HEK293 (cell line): ENCODE measurements at regions not wholly inside any gene's neighbourhood (a gene's known extent, or its start where the extent isn't known, plus 50 kb on each side); places are given as distances from the start of the nearest gene placed in this dataset.

Experiments
- CTCF ChIA-PET: fragments of 350-600 bp; formaldehyde crosslinking; extraction: SDS; loops from one replicate; lab custom pipeline; 2021; ENCODE audit warnings: antibody characterized with exemption; lab: Yijun Ruan, JAX
- POLR2A ChIA-PET: fragments of 300-600 bp; formaldehyde crosslinking; extraction: SDS; loops from one replicate; lab custom pipeline; 2020; ENCODE audit warnings: antibody characterized with exemption, inconsistent platforms; lab: Yijun Ruan, JAX
- H3K27ac ChIP-seq: fragments of 200-500 bp; sonication (Bioruptor generic); 2 replicates; pipeline ENCODE4 v1.5.1; 2014; ENCODE audit warnings: low read depth, low read length, control low read depth, inconsistent platforms; ENCODE audit errors: extremely low read depth
- H3K36me3 ChIP-seq, 2 experiments: fragments of 200-500 bp in 1 of 2; sonication (Bioruptor generic) in 1 of 2; 1 replicate in 1 of 2; 2 replicates in 1 of 2; pipeline ENCODE4 v1.5.1; 2014 to 2017; ENCODE audit warnings: inconsistent platforms in 2 of 2, low read length in 2 of 2; ENCODE audit not compliant: control insufficient read depth in 2 of 2, insufficient read depth in 1 of 2
- H3K4me1 ChIP-seq: fragments of 200-500 bp; sonication (Bioruptor generic); 2 replicates; pipeline ENCODE4 v1.5.1; 2014; ENCODE audit warnings: mild to moderate bottlenecking, low read length, inconsistent platforms; ENCODE audit not compliant: control insufficient read depth, insufficient read depth
- H3K4me3 ChIP-seq: 2 replicates; pipeline ENCODE4 v1.5.1; 2011; ENCODE audit warnings: low read depth, mild to moderate bottlenecking, control low read depth, low read length, moderate library complexity
- H3K9me3 ChIP-seq: fragments of 200-500 bp; sonication (Bioruptor generic); 2 replicates; pipeline ENCODE4 v1.5.1; 2014; ENCODE audit warnings: low read depth, low read length, inconsistent platforms; ENCODE audit not compliant: control insufficient read depth, insufficient read depth
- HOXC10 ChIP-seq: sonication (generic); formaldehyde crosslinking; IDR thresholded peaks from 2 replicates; pipeline ENCODE4 v1.8.1; 2023; ENCODE audit warnings: mild to moderate bottlenecking, missing genetic modification reagents
- KLF10 ChIP-seq: fragments of 450-650 bp; IDR thresholded peaks from 2 replicates; pipeline ENCODE4 v1.5.1; 2018; ENCODE audit warnings: missing biosample characterization, mild to moderate bottlenecking, missing genetic modification characterization
- OVOL3 ChIP-seq: fragments of 450-650 bp; formaldehyde crosslinking; IDR thresholded peaks from 2 replicates; pipeline ENCODE4 v1.5.1; 2016; ENCODE audit warnings: missing biosample characterization, missing genetic modification characterization
- SALL2 ChIP-seq: fragments of 450-650 bp; formaldehyde crosslinking; IDR thresholded peaks from 2 replicates; pipeline ENCODE4 v1.5.0; 2017; ENCODE audit warnings: missing biosample characterization, mild to moderate bottlenecking, missing genetic modification characterization, borderline replicate concordance
- SCRT2 ChIP-seq: fragments of 450-650 bp; formaldehyde crosslinking; IDR thresholded peaks from 2 replicates; pipeline ENCODE4 v1.5.1; 2016; ENCODE audit warnings: missing biosample characterization, missing genetic modification characterization
- SP7 ChIP-seq: fragments of 450-650 bp; formaldehyde crosslinking; IDR thresholded peaks from 2 replicates; pipeline ENCODE4 v1.5.1; 2016; ENCODE audit warnings: missing biosample characterization, missing genetic modification characterization
- WT1 ChIP-seq: fragments of 450-650 bp; formaldehyde crosslinking; IDR thresholded peaks from 2 replicates; pipeline ENCODE4 v1.5.1; 2016; ENCODE audit warnings: missing biosample characterization, missing genetic modification characterization
- ZBTB7A ChIP-seq: fragments of 450-650 bp; formaldehyde crosslinking; IDR thresholded peaks from 2 replicates; pipeline ENCODE4 v1.5.1; 2016; ENCODE audit warnings: low read depth, missing biosample characterization, missing genetic modification characterization
- ZFHX2 ChIP-seq: fragments of 450-650 bp; formaldehyde crosslinking; conservative IDR thresholded peaks from 2 replicates; pipeline ENCODE4 v1.5.1; 2016; ENCODE audit warnings: missing biosample characterization, missing genetic modification characterization
- ZFP37 ChIP-seq: fragments of 450-650 bp; formaldehyde crosslinking; IDR thresholded peaks from 2 replicates; pipeline ENCODE4 v1.5.1; 2016; ENCODE audit warnings: missing biosample characterization, missing genetic modification characterization
- ZNF133 ChIP-seq: fragments of 450-650 bp; formaldehyde crosslinking; IDR thresholded peaks from 2 replicates; pipeline ENCODE4 v1.5.1; 2016; ENCODE audit warnings: missing biosample characterization, missing genetic modification characterization
- ZNF175 ChIP-seq: fragments of 450-650 bp; formaldehyde crosslinking; IDR thresholded peaks from 2 replicates; pipeline ENCODE4 v1.5.1; 2016; ENCODE audit warnings: missing biosample characterization, missing genetic modification characterization
- ZNF19 ChIP-seq: fragments of 450-650 bp; formaldehyde crosslinking; IDR thresholded peaks from 2 replicates; pipeline ENCODE4; 2016; ENCODE audit warnings: missing biosample characterization, missing genetic modification characterization, low read depth
- ZNF223 ChIP-seq: fragments of 450-650 bp; formaldehyde crosslinking; IDR thresholded peaks from 2 replicates; pipeline ENCODE4 v1.5.1; 2016; ENCODE audit warnings: missing biosample characterization, missing genetic modification characterization
- ZNF24 ChIP-seq: fragments of 450-650 bp; formaldehyde crosslinking; IDR thresholded peaks from 2 replicates; pipeline ENCODE4 v1.5.1; 2016; ENCODE audit warnings: missing biosample characterization, missing genetic modification characterization
- ZNF423 ChIP-seq: fragments of 450-650 bp; formaldehyde crosslinking; IDR thresholded peaks from 2 replicates; pipeline ENCODE4 v1.5.1; 2016; ENCODE audit warnings: missing biosample characterization, missing genetic modification characterization
- ZNF544 ChIP-seq: fragments of 450-650 bp; formaldehyde crosslinking; IDR thresholded peaks from 2 replicates; pipeline ENCODE4 v1.5.0; 2017; ENCODE audit warnings: missing biosample characterization, missing genetic modification characterization
- ZNF623 ChIP-seq: fragments of 450-650 bp; formaldehyde crosslinking; IDR thresholded peaks from 2 replicates; pipeline ENCODE4 v1.5.1; 2016; ENCODE audit warnings: missing biosample characterization, missing genetic modification characterization
- ZNF624 ChIP-seq: fragments of 450-650 bp; formaldehyde crosslinking; IDR thresholded peaks from 2 replicates; pipeline ENCODE4 v1.5.1; 2017; ENCODE audit warnings: missing biosample characterization, missing genetic modification characterization
- ZNF626 ChIP-seq: fragments of 450-650 bp; sonication (Bioruptor Pico); formaldehyde crosslinking; IDR thresholded peaks from 2 replicates; pipeline ENCODE4 v1.5.1; 2018; ENCODE audit warnings: missing biosample characterization, missing genetic modification characterization, inconsistent platforms
- ZNF629 ChIP-seq: fragments of 450-650 bp; formaldehyde crosslinking; IDR thresholded peaks from 2 replicates; pipeline ENCODE4 v1.5.1; 2017; ENCODE audit warnings: missing biosample characterization, missing genetic modification characterization
- ZNF776 ChIP-seq: fragments of 450-650 bp; formaldehyde crosslinking; IDR thresholded peaks from 2 replicates; pipeline ENCODE4 v1.5.0; 2017; ENCODE audit warnings: missing biosample characterization, missing genetic modification characterization, borderline replicate concordance
- ZNF830 ChIP-seq: fragments of 450-650 bp; IDR thresholded peaks from 2 replicates; pipeline ENCODE4 v1.5.0; 2018; ENCODE audit warnings: missing biosample characterization, missing genetic modification characterization, low read depth, mild to moderate bottlenecking, moderate library complexity
- TF ChIP-seq, protein P1 (sequence below): fragments of 450-650 bp; formaldehyde crosslinking; IDR thresholded peaks from 2 replicates; pipeline ENCODE4 v1.5.1; 2016; ENCODE audit warnings: missing biosample characterization, missing genetic modification characterization
- TF ChIP-seq, protein P2 (sequence below): fragments of 450-650 bp; formaldehyde crosslinking; IDR thresholded peaks from 2 replicates; pipeline ENCODE4 v1.5.1; 2017; ENCODE audit warnings: missing biosample characterization, missing genetic modification characterization
- TF ChIP-seq, protein P3 (sequence below): sonication (generic); formaldehyde crosslinking; IDR thresholded peaks from 2 replicates; pipeline ENCODE4 v1.8.1; 2022; ENCODE audit warnings: mild to moderate bottlenecking, moderate library complexity, missing genetic modification reagents
- TF ChIP-seq, protein P4 (sequence below): fragments of 450-650 bp; formaldehyde crosslinking; IDR thresholded peaks from 2 replicates; pipeline ENCODE4 v1.5.1; 2017; ENCODE audit warnings: missing biosample characterization, missing genetic modification characterization
- TF ChIP-seq, protein P5 (sequence below): fragments of 450-650 bp; formaldehyde crosslinking; IDR thresholded peaks from 2 replicates; pipeline ENCODE4 v1.5.1; 2016; ENCODE audit warnings: missing biosample characterization, missing genetic modification characterization
- TF ChIP-seq, protein P6 (sequence below): fragments of 450-650 bp; formaldehyde crosslinking; IDR thresholded peaks from 2 replicates; pipeline ENCODE4 v1.5.1; 2017; ENCODE audit warnings: missing biosample characterization, missing genetic modification characterization

DNA sequence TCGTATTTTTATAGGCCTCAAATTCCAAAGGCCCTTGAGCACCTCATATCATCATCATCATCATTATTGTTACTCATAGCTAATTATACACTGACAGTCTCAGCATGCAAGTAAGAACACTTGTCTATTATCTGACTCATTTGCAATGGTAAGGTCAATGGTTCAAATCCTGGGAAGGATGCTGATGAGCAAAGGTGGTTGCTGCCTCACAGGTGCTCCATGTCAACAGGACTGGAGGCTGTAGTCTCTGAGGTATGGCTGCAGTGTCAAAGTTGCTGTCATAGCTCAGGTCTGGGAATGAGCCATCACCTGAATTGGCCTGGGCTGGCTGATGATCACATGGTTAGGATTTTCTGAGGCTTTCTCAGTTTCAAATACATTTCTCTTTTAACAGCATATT lies 379.3 kb downstream of the BCL11A start:
- CTCF ChIA-PET: no interaction called here
- Histone ChIP-seq H3K4me1 (no peaks in the 10 kb centered on the region), H3K27ac (no peak overlapping the region)
- no peak for TF ChIP-seq WT1 (tag by site-specific recombination)
- TF ChIP-seq ZFP37 (tag by site-specific recombination): no peak
- TF ChIP-seq ZNF624 (tag by site-specific recombination): no peak
- TF ChIP-seq ZNF19 (tag by site-specific recombination): no peak
- no peak for TF ChIP-seq ZNF629 (tag by site-specific recombination)
- no peak for TF ChIP-seq ZNF544 (tag by site-specific recombination)
- no peak for TF ChIP-seq ZFHX2 (tag by site-specific recombination)
- TF ChIP-seq ZNF776 (tag by site-specific recombination): no peak
- no peak for TF ChIP-seq ZNF175 (tag by site-specific recombination)
- TF ChIP-seq OVOL3: no peak
- TF ChIP-seq, protein P1, sequence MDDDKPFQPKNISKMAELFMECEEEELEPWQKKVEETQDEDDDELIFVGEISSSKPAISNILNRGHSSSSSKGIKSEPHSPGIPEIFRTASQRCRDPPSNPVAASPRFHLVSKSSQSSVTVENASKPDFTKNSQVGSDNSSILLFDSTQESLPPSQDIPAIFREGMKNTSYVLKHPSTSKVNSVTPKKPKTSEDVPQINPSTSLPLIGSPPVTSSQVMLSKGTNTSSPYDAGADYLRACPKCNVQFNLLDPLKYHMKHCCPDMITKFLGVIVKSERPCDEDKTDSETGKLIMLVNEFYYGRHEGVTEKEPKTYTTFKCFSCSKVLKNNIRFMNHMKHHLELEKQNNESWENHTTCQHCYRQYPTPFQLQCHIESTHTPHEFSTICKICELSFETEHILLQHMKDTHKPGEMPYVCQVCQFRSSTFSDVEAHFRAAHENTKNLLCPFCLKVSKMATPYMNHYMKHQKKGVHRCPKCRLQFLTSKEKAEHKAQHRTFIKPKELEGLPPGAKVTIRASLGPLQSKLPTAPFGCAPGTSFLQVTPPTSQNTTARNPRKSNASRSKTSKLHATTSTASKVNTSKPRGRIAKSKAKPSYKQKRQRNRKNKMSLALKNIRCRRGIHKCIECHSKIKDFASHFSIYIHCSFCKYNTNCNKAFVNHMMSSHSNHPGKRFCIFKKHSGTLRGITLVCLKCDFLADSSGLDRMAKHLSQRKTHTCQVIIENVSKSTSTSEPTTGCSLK (tag by site-specific recombination): no peak
- TF ChIP-seq ZNF623 (tag by site-specific recombination): no peak
- no peak for TF ChIP-seq ZNF133 (tag by site-specific recombination)
- TF ChIP-seq ZNF830: no peak
- no peak for TF ChIP-seq SP7 (tag by site-specific recombination)
- TF ChIP-seq ZNF24 (tag by site-specific recombination): no peak
- no peak for TF ChIP-seq ZBTB7A (tag by site-specific recombination)
- TF ChIP-seq ZNF626: no peak
- TF ChIP-seq, protein P2, sequence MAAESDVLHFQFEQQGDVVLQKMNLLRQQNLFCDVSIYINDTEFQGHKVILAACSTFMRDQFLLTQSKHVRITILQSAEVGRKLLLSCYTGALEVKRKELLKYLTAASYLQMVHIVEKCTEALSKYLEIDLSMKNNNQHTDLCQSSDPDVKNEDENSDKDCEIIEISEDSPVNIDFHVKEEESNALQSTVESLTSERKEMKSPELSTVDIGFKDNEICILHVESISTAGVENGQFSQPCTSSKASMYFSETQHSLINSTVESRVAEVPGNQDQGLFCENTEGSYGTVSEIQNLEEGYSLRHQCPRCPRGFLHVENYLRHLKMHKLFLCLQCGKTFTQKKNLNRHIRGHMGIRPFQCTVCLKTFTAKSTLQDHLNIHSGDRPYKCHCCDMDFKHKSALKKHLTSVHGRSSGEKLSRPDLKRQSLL (tag by site-specific recombination): no peak
- TF ChIP-seq, protein P3, sequence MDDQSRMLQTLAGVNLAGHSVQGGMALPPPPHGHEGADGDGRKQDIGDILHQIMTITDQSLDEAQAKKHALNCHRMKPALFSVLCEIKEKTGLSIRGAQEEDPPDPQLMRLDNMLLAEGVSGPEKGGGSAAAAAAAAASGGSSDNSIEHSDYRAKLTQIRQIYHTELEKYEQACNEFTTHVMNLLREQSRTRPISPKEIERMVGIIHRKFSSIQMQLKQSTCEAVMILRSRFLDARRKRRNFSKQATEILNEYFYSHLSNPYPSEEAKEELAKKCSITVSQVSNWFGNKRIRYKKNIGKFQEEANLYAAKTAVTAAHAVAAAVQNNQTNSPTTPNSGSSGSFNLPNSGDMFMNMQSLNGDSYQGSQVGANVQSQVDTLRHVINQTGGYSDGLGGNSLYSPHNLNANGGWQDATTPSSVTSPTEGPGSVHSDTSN (CRISPR knock-in tag): no peak
- TF ChIP-seq, all 188 proteins: peak for 0
- H3K36me3 ChIP-seq: no peaks in the 10 kb centered on the region
- no peaks in the 10 kb centered on the region for H3K9me3 ChIP-seq
- POLR2A ChIA-PET: no interaction called here
- H3K4me3 ChIP-seq: no peak overlapping the region

DNA sequence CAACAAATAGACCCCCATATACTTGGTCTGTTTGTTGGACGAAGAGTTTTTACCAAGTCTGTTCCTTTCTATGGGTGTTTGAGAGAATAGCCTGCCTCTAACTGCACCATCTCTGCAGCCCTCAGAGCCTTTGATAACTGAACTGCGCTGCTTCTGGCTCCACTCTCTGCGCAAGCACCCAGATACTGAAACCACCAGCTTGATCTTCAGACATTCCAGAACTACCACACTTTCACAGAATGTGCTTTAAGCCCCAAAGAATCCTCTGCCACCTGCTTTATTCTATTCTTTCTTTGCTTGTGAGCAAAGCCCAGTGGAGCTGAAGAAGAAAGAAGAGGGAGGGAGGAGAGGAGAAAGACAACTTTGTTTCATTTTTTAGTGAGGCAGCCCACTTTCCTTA lies 380.7 kb downstream of the BCL11A start:
- no peak overlapping the region for H3K4me3 ChIP-seq
- CTCF ChIA-PET: no interaction called here
- POLR2A ChIA-PET: no interaction called here
- H3K9me3 ChIP-seq: no peaks in the 10 kb centered on the region
- H3K27ac ChIP-seq: no peak overlapping the region
- H3K36me3 ChIP-seq: no peaks in the 10 kb centered on the region
- H3K4me1 ChIP-seq: no peaks in the 10 kb centered on the region
- TF ChIP-seq ZNF223 (no peak), SCRT2 (tag by site-specific recombination) (no peak), SALL2 (tag by site-specific recombination) (no peak), HOXC10 (no peak), KLF10 (no peak), ZNF423 (tag by site-specific recombination) (no peak)
- TF ChIP-seq, protein P4, sequence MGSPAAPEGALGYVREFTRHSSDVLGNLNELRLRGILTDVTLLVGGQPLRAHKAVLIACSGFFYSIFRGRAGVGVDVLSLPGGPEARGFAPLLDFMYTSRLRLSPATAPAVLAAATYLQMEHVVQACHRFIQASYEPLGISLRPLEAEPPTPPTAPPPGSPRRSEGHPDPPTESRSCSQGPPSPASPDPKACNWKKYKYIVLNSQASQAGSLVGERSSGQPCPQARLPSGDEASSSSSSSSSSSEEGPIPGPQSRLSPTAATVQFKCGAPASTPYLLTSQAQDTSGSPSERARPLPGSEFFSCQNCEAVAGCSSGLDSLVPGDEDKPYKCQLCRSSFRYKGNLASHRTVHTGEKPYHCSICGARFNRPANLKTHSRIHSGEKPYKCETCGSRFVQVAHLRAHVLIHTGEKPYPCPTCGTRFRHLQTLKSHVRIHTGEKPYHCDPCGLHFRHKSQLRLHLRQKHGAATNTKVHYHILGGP: no peak
- TF ChIP-seq, protein P5, sequence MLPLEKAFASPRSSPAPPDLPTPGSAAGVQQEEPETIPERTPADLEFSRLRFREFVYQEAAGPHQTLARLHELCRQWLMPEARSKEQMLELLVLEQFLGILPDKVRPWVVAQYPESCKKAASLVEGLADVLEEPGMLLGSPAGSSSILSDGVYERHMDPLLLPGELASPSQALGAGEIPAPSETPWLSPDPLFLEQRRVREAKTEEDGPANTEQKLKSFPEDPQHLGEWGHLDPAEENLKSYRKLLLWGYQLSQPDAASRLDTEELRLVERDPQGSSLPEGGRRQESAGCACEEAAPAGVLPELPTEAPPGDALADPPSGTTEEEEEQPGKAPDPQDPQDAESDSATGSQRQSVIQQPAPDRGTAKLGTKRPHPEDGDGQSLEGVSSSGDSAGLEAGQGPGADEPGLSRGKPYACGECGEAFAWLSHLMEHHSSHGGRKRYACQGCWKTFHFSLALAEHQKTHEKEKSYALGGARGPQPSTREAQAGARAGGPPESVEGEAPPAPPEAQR (tag by site-specific recombination): no peak
- TF ChIP-seq, protein P6, sequence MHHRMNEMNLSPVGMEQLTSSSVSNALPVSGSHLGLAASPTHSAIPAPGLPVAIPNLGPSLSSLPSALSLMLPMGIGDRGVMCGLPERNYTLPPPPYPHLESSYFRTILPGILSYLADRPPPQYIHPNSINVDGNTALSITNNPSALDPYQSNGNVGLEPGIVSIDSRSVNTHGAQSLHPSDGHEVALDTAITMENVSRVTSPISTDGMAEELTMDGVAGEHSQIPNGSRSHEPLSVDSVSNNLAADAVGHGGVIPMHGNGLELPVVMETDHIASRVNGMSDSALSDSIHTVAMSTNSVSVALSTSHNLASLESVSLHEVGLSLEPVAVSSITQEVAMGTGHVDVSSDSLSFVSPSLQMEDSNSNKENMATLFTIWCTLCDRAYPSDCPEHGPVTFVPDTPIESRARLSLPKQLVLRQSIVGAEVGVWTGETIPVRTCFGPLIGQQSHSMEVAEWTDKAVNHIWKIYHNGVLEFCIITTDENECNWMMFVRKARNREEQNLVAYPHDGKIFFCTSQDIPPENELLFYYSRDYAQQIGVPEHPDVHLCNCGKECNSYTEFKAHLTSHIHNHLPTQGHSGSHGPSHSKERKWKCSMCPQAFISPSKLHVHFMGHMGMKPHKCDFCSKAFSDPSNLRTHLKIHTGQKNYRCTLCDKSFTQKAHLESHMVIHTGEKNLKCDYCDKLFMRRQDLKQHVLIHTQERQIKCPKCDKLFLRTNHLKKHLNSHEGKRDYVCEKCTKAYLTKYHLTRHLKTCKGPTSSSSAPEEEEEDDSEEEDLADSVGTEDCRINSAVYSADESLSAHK (tag by site-specific recombination): no peak
